ENCODE measurements at regions not wholly inside any gene's neighbourhood (a gene's known extent, or its start where the extent isn't known, plus 50 kb on each side); places are given as distances from the start of the nearest gene placed in this dataset.
A peak's percentile ranks its signal among the peaks of the same experiment; 100 is the strongest.
"Not testable (repeated sequence)": the region's sequence is repeated elsewhere in the genome, so short reads cannot be mapped to it uniquely, and the experiment has no call there.

- peak overlapping the region; percentile 57 for H3K4me2 ChIP-seq
- 6% methylated on average over 9 of the region's 9 CpGs for WGBS (ENCODE audit: missing lambda C conversion rate)
- H3K4me3 ChIP-seq = no peak overlapping the region
- DNase-seq (ENCODE audit: low read depth in 1 of 2, low spot score in 1 of 2) = peak in 1 of 2 experiments; percentile 63
- H3K9me3 ChIP-seq = 0 out of 3 replicates have a peak, but pooled peaks cover 3% of the 10 kb centered on the region
- TF ChIP-seq, protein P1, sequence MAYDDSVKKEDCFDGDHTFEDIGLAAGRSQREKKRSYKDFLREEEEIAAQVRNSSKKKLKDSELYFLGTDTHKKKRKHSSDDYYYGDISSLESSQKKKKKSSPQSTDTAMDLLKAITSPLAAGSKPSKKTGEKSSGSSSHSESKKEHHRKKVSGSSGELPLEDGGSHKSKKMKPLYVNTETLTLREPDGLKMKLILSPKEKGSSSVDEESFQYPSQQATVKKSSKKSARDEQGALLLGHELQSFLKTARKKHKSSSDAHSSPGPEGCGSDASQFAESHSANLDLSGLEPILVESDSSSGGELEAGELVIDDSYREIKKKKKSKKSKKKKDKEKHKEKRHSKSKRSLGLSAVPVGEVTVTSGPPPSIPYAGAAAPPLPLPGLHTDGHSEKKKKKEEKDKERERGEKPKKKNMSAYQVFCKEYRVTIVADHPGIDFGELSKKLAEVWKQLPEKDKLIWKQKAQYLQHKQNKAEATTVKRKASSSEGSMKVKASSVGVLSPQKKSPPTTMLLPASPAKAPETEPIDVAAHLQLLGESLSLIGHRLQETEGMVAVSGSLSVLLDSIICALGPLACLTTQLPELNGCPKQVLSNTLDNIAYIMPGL (CRISPR knock-in tag; IDR thresholded peaks at IDR 0.05; ENCODE audit: borderline replicate concordance) = no peak
- 0 out of 2 replicates have a peak, but pooled peaks have one; percentile 7 for TF ChIP-seq FOSL2 (IDR thresholded peaks at IDR 0.05)
- TF ChIP-seq FOSL2 (CRISPR knock-in tag; IDR thresholded peaks at IDR 0.05) = peak; percentile 56
- no peak for TF ChIP-seq CEBPB (IDR thresholded peaks at IDR 0.05)
- no peak for TF ChIP-seq ZFP36 (IDR thresholded peaks at IDR 0.05; ENCODE audit: borderline replicate concordance, partially characterized antibody)
- no peak for TF ChIP-seq JUN (IDR thresholded peaks at IDR 0.05)
- TF ChIP-seq NPAS2 (CRISPR knock-in tag; IDR thresholded peaks at IDR 0.05; ENCODE audit: borderline replicate concordance) = no peak
- no peak for TF ChIP-seq RCOR1 (IDR thresholded peaks at IDR 0.05; ENCODE audit: low read depth, low read length)
- no peak for TF ChIP-seq RFX5 (IDR thresholded peaks at IDR 0.05)
- no peak for TF ChIP-seq HOXB13 (CRISPR knock-in tag; IDR thresholded peaks at IDR 0.05; ENCODE audit: low read depth)
- no peak for TF ChIP-seq CHD2 (IDR thresholded peaks at IDR 0.05; ENCODE audit: low read length, partially characterized antibody)
- no peak for TF ChIP-seq BHLHE40 (IDR thresholded peaks at IDR 0.05; ENCODE audit: low read depth, low read length)
- TF ChIP-seq GATA3 (IDR thresholded peaks at IDR 0.05; ENCODE audit: borderline replicate concordance) = no peak
- no peak for TF ChIP-seq HEYL (CRISPR knock-in tag; IDR thresholded peaks at IDR 0.05)
- peak; percentile 59 for TF ChIP-seq JUNB (IDR thresholded peaks at IDR 0.05)
- no peak for TF ChIP-seq MYC (IDR thresholded peaks at IDR 0.05; ENCODE audit: borderline replicate concordance, low read length)
- TF ChIP-seq, protein P2, sequence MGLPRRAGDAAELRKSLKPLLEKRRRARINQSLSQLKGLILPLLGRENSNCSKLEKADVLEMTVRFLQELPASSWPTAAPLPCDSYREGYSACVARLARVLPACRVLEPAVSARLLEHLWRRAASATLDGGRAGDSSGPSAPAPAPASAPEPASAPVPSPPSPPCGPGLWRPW (IDR thresholded peaks at IDR 0.05) = no peak
- TF ChIP-seq PHF8 (IDR thresholded peaks at IDR 0.05; ENCODE audit: borderline replicate concordance, low read depth) = no peak
- no peak for TF ChIP-seq TFCP2L1 (CRISPR knock-in tag; IDR thresholded peaks at IDR 0.05)
- no peak for FAIRE-seq
- CTCF ChIA-PET = interaction anchor here (1.1 to 1.3 kb wide), 2 partner anchors 11 to 13 kb away, joined by 4 to 5 read pairs; no protein-coding TSS in a partner anchor
- POLR2A ChIA-PET = interaction anchor here (1.3 kb wide), 1 partner anchor 17 kb away, joined by 4 read pairs; no protein-coding TSS in a partner anchor
- H3K4me1 ChIP-seq = peaks cover 5% of the 10 kb centered on the region; the same call in 1 of the 3 replicates
- peak; percentile 76 to 96 for ATAC-seq
- peak overlapping the region in 1 of 2 experiments; percentile 25; a peak in 1 of 6 replicates for H3K27ac ChIP-seq
Observed at GRCh38 chr3:126284258-126284904, 72.8 kb downstream of the KLF15 start.

DNA sequence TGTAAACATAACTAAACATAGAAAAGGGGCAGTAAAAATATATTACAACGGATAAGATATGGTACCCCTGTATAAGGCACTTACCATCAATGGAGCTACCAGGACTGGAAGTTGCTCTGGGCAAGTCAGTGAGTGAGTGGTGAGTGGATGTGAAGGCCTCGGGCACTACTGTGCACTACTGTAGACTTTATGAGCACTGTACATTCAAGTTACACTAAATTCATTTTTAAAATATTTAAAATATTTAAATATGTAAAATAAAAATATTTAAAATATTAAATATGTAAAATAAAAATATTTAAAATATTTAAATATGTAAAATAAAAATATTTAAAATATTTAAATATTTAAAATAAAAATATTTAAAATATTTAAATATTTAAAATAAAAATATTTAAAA lies 73.6 kb downstream of the KLF15 start:
- not testable (repeated sequence) for ATAC-seq; H3K4me1 ChIP-seq; DNase-seq (ENCODE audit: low read depth in 1 of 2, low spot score in 1 of 2); H3K9me3 ChIP-seq; H3K4me2 ChIP-seq; FAIRE-seq; H3K4me3 ChIP-seq
- ChIA-PET CTCF (interaction anchor here (1.3 kb wide), 2 partner anchors 13 to 18 kb away, joined by 3 to 5 read pairs; no protein-coding TSS in a partner anchor), POLR2A (interaction anchor here (1.3 kb wide), 1 partner anchor 16 kb away, joined by 4 read pairs; no protein-coding TSS in a partner anchor)
- H3K27ac ChIP-seq = peak overlapping the region; percentile 36 to 54; a peak in 1 of 6 replicates
- 53% methylated on average over 2 of the region's 2 CpGs for WGBS (ENCODE audit: missing lambda C conversion rate)

DNA sequence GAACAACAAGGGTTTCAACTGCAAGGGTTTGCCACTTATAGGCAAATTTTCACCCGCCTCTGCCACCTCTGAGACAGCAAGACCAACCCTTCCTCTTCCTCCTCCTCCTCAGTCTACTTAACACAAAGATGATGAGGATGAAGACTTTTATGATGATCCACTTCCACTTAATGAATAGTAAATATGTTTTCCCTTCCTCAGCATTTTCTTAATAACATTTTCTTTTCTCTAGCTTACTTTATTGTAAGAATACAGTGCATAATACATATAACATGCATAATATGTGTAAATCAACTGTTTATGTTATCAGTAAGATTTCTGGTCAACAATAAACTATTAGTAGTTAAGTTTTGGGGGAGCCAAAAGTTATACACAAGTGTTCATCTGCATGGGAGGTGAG lies 77.4 kb downstream of the KLF15 start:
- H3K4me1 ChIP-seq = peaks cover 4% of the 10 kb centered on the region; the same call in 1 of the 3 replicates
- ChIA-PET POLR2A (no interaction called here), CTCF (no interaction called here)
- WGBS (ENCODE audit: missing lambda C conversion rate) = 72% methylated on average over 1 of the region's 1 CpG
- ATAC-seq = no peak
- no peak for FAIRE-seq
- no peak overlapping the region for H3K4me2 ChIP-seq
- TF ChIP-seq MAFK (IDR thresholded peaks at IDR 0.05; ENCODE audit: partially characterized antibody) (peak; percentile 60), HDAC2 (IDR thresholded peaks at IDR 0.05) (no peak)
- DNase-seq (ENCODE audit: low read depth in 1 of 2, low spot score in 1 of 2) = no peak
- no peak overlapping the region for H3K4me3 ChIP-seq
- H3K9me3 ChIP-seq = 0 out of 3 replicates have a peak, but pooled peaks cover 3% of the 10 kb centered on the region
- H3K27ac ChIP-seq = no peak overlapping the region
